ENCODE measurements at regions not wholly inside any gene's neighbourhood (a gene's known extent, or its start where the extent isn't known, plus 50 kb on each side); places are given as distances from the start of the nearest gene placed in this dataset.

DNA sequence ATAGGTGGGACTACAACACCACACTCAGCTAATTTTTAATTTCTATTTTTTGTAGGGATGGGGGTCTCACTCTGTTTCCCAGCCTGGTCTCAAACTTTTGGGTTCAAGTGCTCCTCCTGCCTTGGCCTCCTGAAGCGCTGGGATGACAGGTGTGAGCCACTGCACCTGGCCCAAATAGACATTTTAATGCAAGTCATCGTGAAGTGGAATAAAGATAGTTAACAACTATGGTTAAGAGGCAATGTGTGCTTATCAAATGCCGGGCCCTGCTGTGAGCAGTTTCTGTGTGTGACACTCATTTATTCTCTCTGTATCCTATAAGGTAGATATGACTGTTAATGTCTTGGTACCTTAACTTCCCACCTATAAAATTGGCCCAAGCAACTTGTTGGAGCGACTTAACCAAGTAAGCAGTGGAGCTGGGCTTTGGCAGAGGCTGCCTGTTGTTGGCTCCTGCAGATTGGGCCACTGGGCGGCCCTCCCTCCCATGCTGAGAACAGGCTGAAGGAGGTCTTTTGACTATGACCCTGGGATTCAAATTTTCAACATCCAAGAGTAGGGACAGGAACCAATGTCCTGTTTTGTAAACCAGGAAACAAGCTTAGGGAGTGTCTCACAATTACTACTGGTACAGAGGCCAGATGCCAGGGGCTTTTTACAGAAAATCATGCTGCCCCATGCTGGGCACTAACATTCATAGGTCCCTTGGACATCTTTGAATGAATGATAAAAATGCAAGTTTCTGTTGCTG lies 450.7 kb downstream of the TSHZ3 start:
- no peak for DNase-seq (ENCODE audit: low spot score)

DNA sequence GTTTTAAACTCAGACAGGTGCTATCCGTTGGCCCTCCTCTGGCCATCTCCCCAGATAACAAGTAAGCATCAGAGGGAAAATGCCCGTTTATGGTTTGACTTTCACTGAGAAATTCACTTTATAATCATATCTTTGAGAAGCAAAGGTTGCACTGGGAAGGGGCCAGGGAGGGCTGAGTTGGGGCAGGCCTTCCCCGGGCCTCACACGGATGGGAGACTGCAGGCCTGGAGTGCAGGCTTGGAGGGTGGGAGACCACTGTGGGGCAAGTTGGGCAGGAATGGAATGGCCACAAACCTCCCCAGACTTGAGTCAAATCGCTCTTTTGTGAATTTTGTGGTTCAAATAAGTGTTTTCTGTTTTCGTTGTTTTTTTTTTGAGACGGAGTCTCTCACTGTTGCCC lies 451.7 kb downstream of the TSHZ3 start:
- no peak for DNase-seq (ENCODE audit: low spot score)

DNA sequence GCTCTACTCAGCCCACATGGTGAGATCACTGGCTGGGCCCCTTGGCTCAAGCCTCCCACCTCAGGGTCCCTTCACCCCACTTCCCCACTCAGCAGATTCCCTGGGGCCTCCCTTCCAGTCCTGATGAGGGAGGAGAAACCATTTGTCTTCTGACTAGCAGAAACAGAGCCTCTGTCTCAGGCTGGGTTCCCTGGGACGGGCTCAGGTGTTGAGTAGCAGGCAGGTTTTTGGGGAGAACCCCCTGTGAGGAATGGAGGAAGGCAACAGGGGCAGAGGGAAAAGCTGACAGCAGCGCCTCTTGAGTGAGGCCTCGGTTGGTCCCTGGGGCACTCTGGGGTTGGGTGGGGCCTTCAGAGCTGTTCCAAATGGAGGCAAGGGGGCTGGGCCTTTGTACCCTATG lies 452.2 kb downstream of the TSHZ3 start:
- DNase-seq (ENCODE audit: low spot score) = no peak

DNA sequence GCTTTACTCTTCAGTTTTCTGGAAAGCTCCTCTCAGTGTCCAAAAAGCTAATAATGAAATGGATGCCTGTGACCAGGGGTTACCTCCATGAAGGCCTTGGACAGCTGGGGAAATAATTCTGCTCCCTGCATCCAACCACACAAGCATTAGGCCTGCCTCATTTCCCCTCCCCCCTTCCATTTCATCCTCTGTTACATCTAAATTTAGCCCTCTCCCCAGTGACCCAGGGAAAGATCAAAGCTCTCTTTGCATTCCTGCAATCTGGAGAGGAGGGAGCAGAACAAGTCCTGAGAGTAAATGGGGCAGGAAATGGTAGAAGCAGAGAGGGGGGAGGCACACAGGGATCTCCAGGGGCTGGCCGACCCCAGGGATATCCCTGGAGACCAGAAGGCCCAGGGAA lies 452.7 kb downstream of the TSHZ3 start:
- DNase-seq (ENCODE audit: low spot score) = no peak

DNA sequence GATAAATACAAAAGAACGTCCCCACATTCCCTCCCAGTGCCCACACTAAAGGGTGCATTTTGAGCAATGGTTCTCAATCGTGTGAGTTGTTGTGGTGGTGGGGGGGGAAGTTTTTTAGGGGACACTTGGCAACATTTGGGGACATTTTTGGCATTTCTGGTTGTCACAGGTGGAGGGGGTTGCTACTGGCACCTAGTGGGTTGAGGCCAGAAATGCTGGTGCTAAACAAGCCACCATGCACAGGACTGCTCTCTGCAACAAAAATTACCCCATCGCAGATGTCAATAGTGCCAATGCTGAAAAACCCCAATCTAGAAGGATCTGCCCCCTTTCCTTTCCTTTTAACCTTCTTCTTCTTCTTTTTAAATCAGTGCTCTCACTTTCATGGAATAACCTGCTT lies 453.3 kb downstream of the TSHZ3 start:
- DNase-seq (ENCODE audit: low spot score) = no peak

- DNase-seq (ENCODE audit: low spot score) = no peak
These were observed 458.2 kb downstream of the TSHZ3 start for GRCh38 chr19:30891051-30891450.

DNA sequence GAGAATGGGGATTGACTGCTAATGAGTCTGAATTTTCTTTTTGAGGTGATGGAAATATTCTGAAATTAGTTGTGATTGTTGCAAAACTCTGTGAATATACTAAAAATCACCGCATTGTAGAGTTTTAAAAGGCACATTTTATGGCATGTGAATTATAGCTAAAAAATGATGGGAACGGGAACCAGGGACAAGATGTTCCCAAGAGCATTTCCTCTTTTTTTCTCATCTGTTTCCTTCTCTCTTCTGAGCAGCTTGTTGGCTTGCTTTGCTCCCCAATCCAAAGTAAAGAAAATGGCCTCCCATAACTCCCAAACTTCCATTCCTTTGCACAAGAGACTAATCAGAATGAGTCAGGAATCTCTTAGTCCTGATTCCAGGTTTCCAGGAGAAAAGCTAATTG lies 459.2 kb downstream of the TSHZ3 start:
- no peak for DNase-seq (ENCODE audit: low spot score)

DNA sequence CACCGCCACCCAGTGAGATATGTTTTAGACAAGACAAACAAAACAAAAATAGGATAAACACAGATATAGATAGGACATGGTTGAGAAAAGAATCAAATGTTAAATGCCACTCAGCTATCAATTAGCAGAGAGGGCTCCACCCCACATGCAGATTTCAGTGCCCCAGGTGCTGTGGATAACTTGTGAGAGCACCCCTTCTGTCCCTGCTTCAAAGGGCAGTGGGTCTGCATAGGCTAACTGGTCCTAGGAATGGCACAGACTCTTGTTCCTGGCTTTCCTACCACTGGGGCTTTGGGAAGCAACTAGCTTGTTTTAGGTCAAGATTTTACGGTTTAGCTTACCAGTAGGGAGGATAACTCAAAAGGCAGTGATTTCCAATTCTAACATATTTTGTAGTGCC lies 460.3 kb downstream of the TSHZ3 start:
- DNase-seq (ENCODE audit: low spot score) = no peak

GRCh38 chr19:30887042-30887441 lies 462.2 kb downstream of the TSHZ3 start:
- DNase-seq (ENCODE audit: low spot score) = no peak

- no peak for DNase-seq (ENCODE audit: low spot score)
These were observed 463.0 kb downstream of the TSHZ3 start for GRCh38 chr19:30886222-30886621.

- DNase-seq (ENCODE audit: low spot score) = no peak
These were observed 465.0 kb downstream of the TSHZ3 start for GRCh38 chr19:30884146-30884812.

DNA sequence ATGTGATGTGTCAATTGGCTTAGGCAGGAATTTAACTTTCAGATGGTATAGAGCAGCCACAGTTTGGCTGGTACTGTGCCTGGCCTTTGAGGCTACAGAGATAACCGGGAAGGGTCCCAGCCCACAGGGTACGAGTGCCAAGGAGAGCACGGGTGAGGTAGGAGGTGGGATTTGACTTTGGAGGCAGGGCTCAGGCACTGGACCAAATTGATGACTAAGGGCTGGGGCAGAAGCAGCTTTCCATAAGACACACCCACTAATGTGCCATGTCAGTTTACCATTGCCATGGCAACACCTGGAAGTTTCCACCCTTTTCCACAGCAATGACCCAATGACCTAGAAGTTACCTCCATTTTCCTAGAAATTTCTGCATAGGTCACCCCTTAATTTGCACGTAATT lies 466.2 kb downstream of the TSHZ3 start:
- DNase-seq (ENCODE audit: low spot score) = no peak

DNA sequence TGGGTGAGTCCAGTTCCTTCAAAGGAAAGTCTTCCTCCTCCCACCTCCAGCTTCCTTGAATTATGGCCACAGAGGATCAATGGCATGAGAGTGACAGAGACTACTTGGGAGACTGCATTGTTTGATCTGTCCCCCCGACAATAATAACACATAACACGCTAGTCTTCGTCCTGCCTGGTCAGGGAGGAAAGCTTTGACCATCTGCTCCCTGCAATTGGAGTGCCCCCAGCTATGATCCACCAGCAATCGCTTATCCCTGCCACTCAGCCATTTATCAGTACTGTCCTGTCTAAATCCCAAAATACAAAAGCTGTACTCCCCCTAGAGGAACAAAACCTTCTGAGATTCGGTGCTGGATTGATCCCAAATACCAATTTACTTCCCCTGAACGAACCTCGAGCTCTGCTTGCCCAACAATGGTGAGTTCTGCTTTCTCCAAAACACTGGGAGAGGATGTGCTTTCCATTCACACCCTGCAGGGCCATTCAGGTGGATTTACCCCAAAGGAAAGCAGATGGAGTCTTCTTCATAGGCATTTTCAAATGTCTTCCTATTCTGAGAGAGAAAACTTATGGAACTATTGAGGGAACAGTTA lies 466.7 kb downstream of the TSHZ3 start:
- DNase-seq (ENCODE audit: low spot score) = no peak

- DNase-seq (ENCODE audit: low spot score) = no peak
These were observed 467.3 kb downstream of the TSHZ3 start for GRCh38 chr19:30881930-30882329.

DNA sequence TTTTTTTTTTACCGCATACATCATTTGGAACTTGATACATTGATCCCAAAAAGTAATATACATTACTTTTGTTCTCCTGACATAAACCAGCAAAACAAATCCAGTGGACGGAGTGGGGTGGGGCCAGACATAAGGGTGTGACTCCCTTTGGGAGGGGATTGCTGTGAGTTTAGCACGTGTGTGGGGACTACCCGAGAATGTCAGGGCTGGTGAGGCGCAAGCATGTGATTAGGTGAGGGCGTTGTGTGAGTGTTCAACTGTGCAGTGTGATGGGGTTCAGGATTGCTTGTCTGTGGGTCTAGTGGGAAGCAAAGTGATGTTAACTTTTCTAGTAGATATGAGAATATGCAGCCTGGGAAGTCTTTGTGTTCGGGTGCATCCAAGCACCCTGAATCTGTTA lies 468.0 kb downstream of the TSHZ3 start:
- DNase-seq (ENCODE audit: low spot score) = no peak

DNA sequence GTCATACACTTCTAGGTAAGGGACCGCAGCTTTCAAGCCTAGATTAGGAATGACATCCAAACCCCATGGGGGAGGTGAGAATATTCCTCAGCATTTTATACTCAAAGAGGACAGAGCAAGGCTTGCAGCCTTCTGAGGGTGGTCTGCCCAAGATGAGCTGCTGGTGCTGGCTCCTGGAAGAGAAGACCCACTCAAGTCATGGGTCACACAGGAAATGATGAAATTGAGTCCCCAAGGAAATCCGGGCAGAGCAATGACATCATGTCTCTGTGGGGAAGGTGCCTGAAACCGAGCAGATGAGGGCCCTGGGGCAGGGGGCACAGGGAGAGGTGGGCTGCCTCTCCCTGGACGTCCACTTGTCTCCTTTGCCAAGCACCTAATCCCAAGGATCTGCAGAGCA lies 468.7 kb downstream of the TSHZ3 start:
- no peak for DNase-seq (ENCODE audit: low spot score)

DNA sequence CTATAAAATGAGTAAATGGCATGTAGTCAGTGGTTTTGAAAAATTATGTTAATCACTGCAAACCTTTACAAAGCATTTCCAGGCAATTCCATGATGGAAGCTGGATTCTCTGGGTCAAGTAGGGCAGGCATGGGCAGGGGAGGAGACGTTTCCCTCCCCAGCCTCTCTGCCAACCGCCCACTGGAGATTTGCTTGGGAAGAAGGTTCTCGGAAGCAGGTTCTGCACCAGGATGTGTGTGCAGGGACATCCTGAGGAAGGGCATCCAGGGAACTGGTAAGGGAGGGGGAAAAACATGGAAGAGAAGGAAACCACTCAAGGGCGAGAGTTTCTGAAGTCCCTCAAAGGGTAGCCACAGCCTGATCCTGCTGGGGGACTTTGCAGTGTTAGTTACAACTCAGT lies 469.1 kb downstream of the TSHZ3 start:
- no peak for DNase-seq (ENCODE audit: low spot score)

GRCh38 chr19:30879736-30880135 lies 469.5 kb downstream of the TSHZ3 start:
- no peak for DNase-seq (ENCODE audit: low spot score)

DNA sequence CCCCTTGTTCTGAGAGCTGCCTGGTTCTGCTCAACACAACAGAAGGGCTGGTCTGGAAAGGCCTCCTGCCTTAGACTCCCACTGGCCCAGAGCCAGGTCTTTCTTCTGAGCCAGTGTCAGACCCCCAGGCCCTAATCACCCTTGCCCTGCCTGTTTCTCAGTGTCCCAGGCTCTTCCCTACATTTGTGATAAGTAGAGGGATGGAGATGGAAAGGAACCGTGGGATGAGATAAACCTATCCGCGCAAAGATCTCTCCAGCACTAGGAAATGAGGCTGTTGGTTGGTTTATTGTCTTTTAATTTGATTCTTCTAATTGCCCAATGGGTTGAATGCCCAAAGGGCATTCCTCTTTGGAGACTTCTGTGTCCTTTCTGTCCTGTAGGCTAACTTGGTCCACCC lies 470.0 kb downstream of the TSHZ3 start:
- no peak for DNase-seq (ENCODE audit: low spot score)

- no peak for DNase-seq (ENCODE audit: low spot score)
These were observed 470.7 kb downstream of the TSHZ3 start for GRCh38 chr19:30878495-30878894.

GRCh38 chr19:30877661-30878113 lies 471.5 kb downstream of the TSHZ3 start:
- no peak for DNase-seq (ENCODE audit: low spot score)

DNA sequence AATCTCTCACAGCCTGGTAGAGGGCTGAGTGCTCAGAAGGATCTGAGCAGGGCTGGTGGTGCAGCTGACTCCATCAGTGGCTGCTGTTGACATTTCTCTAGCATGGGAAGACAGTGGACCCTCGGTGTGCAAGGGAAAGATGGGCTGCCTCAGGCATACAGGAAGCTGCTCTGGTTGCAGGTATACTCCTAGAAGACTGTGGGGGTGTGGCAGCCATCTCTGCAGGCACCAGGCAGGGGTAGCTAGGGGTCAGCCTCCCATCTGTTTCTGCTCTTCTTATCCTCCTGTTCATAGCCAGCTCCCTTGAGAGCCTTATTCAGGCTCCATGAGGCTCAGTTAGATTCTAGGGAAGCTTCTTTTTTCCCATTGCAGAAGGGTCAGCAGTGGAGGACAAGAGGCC lies 475.5 kb downstream of the TSHZ3 start:
- DNase-seq (ENCODE audit: low spot score) = no peak

DNA sequence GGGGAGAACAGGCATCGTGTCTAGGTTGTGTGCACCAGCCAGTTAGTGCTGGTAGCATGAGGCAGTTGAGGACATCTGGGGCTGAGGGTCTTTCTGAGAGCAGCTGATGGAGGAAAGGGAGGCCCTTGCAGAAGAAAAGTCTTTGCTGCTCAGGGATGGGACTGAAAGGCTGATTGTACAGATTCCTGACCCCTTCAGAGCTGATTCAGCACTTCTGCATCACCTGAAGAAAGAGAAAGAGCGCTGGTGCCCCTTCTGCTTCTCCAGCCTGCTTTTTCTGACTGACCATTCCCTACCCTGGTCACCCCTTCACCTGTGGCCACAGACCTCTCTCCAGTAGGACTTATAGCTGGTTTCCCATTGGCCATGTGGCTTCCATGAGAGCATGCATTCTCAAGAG lies 476.2 kb downstream of the TSHZ3 start:
- DNase-seq (ENCODE audit: low spot score) = no peak
